NCI-H748 treated with DMSO at 0.1 percent for 48 hours (cell line): ENCODE measurements at regions not wholly inside any gene's neighbourhood (a gene's known extent, or its start where the extent isn't known, plus 50 kb on each side); places are given as distances from the start of the nearest gene placed in this dataset.

Source experiments
- DNase-seq: peaks from one replicate; lab custom pipeline; 2025; lab: John Stamatoyannopoulos, UW

- DNase-seq, result no peak
Observed at GRCh38 chr10:31644931-31645633, 283.5 kb downstream of the ARHGAP12 start.

GRCh38 chr10:31642281-31642680 lies 286.4 kb downstream of the ARHGAP12 start:
- DNase-seq, result no peak

GRCh38 chr10:31635415-31636065 lies 293.1 kb downstream of the ARHGAP12 start:
- no peak for DNase-seq

- no peak for DNase-seq
Observed at GRCh38 chr10:31635009-31635408, 293.6 kb downstream of the ARHGAP12 start.

- DNase-seq, result no peak
Observed at GRCh38 chr10:31630861-31631567, 297.6 kb downstream of the ARHGAP12 start.

- no peak for DNase-seq
Observed at GRCh38 chr10:31625566-31625965, 303.1 kb downstream of the ARHGAP12 start.

GRCh38 chr10:31624611-31625010 lies 304.0 kb downstream of the ARHGAP12 start:
- no peak for DNase-seq

- DNase-seq, result no peak
Observed at GRCh38 chr10:31623947-31624346, 304.7 kb downstream of the ARHGAP12 start.

- no peak for DNase-seq
Observed at GRCh38 chr10:31623466-31623865, 304.4 kb downstream of the ZEB1 start.

- DNase-seq, result no peak
Observed at GRCh38 chr10:31622978-31623377, 304.0 kb downstream of the ZEB1 start.

- no peak for DNase-seq
Observed at GRCh38 chr10:31621733-31622132, 302.7 kb downstream of the ZEB1 start.

GRCh38 chr10:31620226-31621151 lies 301.5 kb downstream of the ZEB1 start:
- DNase-seq, result no peak

- no peak for DNase-seq
Observed at GRCh38 chr10:31619531-31620061, 300.6 kb downstream of the ZEB1 start.

GRCh38 chr10:31618541-31619291 lies 299.7 kb downstream of the ZEB1 start:
- DNase-seq, result no peak

- DNase-seq, result no peak
Observed at GRCh38 chr10:31617757-31618156, 298.7 kb downstream of the ZEB1 start.

- DNase-seq, result no peak
Observed at GRCh38 chr10:31617133-31617532, 298.1 kb downstream of the ZEB1 start.

- DNase-seq, result no peak
Observed at GRCh38 chr10:31615129-31615528, 296.1 kb downstream of the ZEB1 start.

GRCh38 chr10:31614611-31615010 lies 295.6 kb downstream of the ZEB1 start:
- DNase-seq, result no peak

- no peak for DNase-seq
Observed at GRCh38 chr10:31612082-31612481, 293.1 kb downstream of the ZEB1 start.

- no peak for DNase-seq
Observed at GRCh38 chr10:31611161-31611560, 292.1 kb downstream of the ZEB1 start.

GRCh38 chr10:31607481-31607880 lies 288.5 kb downstream of the ZEB1 start:
- no peak for DNase-seq
